GM23248 (cell line): ENCODE measurements at regions not wholly inside any gene's neighbourhood (a gene's known extent, or its start where the extent isn't known, plus 50 kb on each side); places are given as distances from the start of the nearest gene placed in this dataset.

Experiments used
- EZH2 ChIP-seq: fragments of 200-600 bp; sonication (generic); IDR thresholded peaks from 2 replicates; pipeline ENCODE4 v1.6.1; 2018; ENCODE audit warnings: antibody characterized with exemption, mild to moderate bottlenecking; ENCODE audit not compliant: insufficient read depth, poor library complexity, severe bottlenecking
- EZH2phosphoT487 ChIP-seq: fragments of 200-600 bp; sonication (generic); IDR thresholded peaks from 2 replicates; pipeline ENCODE4 v1.6.1; 2018; ENCODE audit warnings: antibody characterized with exemption, moderate library complexity, mild to moderate bottlenecking, low read depth; ENCODE audit not compliant: insufficient read depth

GRCh38 chr11:57072640-57073039 is 83.9 kb downstream of the OR5AK2 start:
- no peak for TF ChIP-seq EZH2phosphoT487
- no peak for TF ChIP-seq EZH2
